UCSD-AML1 (cell line): ENCODE measurements at regions not wholly inside any gene's neighbourhood (a gene's known extent, or its start where the extent isn't known, plus 50 kb on each side); places are given as distances from the start of the nearest gene placed in this dataset.

Source experiments
- DNase-seq: peaks from one replicate; lab custom pipeline; 2025; ENCODE audit not compliant: unreplicated experiment; lab: John Stamatoyannopoulos, UW

DNA sequence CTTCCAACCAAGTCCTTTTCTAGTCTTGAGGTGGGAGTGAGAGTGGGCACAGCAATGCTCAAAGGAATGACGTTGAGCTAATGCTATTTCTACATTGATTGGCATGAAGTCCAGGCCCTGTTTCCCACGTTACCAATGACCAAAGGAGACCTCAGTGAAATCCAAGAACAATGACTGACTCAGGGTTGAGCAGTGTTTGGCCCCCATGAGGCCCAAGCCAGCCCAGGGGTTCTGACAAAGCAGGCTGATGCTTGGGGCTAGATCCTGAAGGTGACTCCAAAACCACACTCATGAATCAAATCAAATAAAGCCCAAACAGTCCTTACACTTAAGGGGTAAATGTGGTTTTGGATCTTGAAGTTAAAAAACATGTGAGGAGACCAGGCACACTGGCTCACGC, 278.5 kb upstream of the GJB5 start:
- DNase-seq, result no peak

DNA sequence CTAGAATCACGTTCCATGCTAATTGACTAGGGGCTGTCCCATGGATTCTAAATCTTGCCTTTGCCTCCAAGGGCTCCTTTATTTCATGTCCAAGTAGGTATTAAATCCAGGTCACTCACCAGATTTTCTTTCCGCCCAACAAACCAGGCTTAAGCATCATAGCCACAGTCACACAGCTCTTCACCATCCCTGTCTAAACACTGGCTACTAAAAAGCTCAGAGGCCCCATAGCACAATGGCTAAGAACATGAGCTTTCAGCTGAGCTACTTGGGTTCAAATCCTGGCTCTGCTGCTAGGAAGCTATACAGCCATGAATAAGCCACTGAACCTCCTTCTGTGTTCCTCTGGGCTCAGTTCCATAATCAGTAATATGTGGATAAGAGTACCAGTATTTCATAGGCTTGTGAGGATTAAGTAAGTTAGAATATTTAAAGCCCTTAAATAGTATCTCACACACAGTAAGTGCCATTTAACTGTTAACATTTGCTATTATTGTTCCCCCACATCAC, 277.2 kb upstream of the GJB5 start:
- DNase-seq, result no peak

DNA sequence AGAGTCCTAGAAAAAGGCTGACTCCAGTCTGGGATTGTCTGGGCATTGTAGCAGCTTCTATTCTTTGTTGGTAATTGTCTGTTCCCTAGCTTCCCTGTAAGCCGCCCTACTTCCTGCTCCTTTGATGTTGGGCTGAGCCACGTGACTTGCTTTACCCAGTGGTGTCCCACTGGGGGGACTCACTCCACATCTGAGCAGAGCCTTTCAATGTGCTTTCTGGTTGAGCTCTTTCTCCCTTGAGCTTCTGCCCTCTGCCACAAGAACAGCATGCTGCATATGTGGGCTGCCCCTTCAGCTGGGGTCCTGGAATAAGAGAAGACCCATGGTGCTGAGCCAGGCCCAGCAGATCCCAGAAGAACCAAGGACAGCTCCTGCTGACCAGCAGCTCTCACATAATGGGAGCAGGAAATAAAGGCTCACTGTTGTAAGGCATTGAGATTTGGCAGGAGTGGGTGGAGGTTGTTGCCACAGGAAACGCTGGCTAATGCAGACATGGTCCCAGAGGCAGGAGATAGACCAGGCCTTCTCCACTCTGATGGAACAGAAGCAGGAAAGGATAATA, 276.3 kb upstream of the GJB5 start:
- DNase-seq, result no peak

DNA sequence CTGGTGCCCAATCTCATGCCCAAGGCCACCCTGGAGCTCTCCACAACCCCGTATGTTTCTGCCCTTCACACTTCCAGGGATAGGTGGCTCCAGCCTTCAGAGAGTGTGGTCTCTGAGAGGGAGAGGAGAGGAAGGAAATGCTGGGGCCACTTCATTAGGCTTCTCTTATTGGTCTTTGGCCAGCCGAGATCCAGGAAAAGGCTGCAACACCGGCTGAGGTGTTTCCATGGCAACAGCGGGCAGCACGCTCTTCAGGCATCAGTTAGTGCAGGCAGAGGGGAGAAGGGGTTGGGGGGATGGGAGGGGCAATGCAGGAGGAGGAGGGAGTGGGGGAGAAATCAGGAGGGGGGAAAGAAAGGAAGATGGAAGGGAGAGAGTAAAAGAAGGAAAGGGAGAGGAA, 275.1 kb upstream of the GJB5 start:
- DNase-seq, result no peak

DNA sequence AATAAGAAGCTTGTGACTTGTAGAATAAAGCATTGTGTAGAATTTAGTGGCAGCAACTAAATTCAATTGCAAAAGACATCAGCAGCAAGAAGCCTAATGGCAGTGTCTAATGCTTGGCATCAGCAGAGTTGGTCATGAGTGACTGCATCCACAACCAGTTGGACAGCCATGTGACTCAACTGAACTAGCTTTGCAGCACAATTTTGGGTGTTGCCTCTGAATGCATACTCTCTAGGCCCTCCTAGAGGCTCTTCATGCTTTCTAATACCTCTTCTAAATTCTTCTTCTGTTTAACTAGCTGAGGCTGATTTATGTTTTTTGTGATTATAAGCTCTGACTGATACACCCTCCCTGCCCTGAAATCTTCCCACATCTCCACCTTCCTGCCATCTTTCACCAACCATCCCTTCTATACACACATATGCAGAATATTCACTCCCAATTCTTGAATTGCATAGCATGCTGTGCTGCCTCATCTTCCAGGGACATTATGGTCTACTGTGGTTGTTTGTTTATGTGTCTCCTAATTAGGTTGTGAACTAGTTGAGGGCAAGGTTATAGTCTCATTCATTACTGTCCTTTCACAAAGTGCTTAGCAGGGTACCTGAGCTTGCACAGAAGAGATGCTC, 266.7 kb upstream of the GJB5 start:
- no peak for DNase-seq

DNA sequence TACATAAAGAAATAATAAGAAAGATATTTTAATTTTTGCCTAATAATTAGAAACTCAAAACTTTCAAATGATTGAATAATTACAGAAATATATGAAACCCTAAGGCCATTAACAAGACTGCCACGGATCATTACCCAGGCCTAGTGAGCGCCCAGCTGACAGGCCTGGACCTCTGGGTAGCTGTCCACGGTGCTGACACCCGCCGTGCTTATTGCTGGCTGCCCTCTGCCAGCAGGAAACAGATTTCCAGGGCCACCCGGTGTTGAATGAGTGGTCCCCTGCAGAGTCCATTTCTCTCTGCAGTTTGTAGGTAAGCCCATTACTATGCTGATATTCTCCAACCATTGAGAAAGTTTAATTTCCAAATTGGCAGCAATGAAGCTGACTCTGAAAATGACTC, 254.4 kb upstream of the GJB5 start:
- DNase-seq, result peak; percentile 27

DNA sequence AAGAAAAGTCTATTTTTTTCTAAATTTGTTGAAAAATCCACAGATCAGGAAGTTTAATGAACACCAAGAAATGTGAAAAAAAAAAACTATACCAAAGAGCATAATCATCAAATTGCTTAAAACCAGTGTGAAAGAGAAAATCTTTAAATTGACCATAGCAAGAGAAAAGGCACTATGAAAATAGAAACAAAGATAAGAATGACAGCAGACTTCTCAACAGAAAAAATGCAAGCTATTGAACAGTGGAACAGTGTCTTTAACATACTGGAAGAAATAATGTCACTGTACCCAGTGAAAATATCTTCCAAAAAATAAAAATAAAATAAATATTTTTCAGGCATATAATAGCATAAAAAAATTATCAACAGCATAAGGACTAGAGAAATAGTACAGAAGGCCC, 243.0 kb upstream of the GJB5 start:
- DNase-seq, result no peak

DNA sequence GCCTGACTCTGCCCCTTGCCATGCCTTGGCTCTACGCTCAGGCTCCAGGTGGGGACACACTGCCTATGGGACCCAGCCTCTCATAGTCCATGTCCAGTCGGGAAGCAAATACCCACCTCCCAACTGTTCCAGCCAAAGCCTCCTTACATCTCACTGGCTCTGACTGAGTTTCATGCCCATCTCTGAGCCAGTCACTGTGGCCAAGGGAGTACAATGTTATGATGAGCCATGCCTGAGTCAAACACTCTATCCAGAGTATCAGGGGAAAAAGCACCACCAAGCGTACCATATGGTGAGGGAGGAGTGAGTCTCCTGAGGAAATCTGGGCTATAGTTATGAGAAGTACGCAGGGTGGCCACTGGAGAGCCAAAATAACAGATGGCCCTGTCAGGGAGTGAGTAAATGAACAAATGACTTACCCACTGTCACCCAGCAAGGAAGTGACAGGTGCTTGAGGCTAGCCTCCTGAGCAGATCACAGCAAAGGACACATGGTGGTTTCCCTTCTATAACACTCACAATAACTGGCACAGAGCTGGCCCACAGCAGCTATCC, 236.6 kb upstream of the GJB5 start:
- no peak for DNase-seq

DNA sequence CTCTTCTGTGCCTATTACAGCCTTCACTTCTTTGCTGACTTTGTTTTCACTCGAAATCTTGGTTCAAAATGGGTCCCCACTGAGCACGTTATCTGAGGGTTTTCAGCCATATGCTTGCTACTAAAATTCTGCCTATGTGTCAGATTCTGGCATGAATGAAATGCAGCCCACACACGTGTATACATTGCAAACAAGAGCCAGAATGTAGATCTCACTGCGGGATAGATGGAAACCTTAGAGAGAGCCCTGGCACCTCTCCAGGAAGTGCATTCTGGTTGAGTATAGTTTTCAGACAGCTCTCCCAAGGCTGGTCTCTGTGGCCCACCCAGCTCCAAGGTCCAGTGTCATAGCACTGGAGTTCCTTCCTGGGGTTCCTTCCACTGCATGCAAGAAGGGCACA, 234.7 kb upstream of the GJB5 start:
- DNase-seq, result no peak

DNA sequence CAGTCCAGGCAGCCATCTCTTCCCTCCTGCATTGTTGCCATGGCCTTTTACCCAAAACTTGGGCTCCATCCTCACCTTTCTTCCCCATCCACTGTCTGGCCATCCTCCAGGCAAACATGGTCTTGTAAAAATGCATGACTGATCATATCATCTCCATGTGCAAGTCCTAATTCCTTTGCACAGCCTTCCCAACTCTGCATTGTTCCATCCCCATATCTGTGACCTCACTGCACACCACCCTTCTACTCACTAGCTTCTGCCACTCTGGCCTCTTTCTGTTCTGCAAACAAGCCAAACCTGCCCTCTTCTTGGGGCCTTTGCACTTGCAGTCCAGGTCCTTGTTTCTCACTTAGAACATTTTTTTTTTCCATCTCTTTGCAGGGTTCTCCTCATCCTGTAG, 230.1 kb upstream of the GJB5 start:
- no peak for DNase-seq

DNA sequence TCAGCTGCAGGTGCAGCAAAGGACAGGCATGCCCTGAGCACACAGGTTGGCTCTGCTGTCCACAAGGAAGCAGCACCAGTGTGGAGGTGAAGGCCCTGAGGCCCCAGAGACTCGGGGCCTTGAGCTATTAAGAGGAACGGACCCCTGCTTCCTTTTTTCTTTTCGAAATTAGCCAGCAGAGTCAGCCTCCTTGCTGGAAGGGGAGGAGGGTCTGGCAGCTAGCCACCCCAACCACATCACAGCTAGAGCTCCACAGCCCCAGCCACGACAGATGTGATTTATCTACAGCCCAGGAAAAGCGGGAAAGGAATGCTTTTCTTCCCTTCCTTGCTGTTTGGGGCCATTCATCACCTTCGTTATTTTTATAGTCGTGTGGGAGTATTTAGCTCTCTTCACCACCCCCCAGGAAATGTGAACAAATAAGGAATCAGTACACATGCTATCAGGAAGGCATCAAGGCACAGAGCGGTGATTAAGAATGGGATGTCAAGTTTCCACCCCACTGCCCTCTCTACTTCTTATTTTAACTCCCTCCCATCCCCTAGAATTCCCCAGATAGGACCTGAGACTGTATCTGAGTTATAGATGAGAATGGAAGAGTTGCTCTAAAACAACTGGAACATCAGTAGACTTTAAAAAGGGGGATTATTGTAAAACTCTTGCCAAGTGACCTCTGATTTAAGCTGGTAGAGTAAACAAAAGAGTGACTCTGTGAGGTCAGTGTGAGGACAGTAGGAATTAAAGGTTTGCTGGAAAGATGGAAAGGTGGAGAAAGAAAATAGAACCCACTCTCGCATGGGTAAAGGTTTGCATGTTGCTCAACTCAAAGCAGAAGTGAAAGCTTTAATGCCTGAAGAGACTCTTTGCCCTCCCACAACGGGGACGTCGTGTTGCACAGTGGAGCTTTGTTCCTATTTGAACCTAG, 224.7 kb upstream of the GJB5 start:
- no peak for DNase-seq

DNA sequence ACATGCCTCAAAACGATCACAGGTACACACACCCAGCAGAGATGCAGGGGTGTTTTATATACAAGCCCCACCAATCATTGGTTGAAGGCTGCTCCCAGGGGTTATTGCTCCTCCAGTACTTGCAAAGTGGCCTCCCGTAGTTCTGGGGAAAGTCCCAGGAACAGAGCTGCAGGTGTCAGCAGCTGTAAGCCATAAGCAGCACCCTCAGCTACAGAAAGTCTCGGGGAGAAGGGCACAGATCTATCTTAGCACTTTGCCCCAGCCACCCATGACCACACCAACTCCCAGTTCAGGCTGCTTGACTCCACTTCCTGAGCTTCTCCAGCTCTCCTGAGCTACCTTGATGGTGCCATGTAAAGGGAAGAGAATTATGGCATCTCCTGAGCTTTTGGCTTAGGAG, 222.7 kb upstream of the GJB5 start:
- DNase-seq, result no peak

DNA sequence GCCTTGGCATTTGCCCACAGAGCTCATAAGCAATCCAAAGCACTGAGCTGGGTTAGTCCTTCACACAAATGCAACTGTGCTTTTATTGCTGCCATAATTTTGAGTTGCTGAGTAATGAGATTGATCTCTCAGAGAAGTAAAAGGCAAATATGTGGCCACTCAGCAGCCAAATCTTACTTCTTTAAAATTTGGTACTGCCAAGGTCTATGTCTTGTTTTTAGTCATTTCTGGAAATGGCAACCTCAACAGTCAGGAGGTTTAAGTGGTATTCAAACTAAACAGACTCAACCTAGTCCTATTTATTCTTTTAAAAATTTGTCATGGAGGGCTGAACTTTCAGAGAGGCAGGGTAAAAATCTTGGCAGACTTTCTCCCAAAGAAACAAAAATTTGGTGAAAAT, 216.4 kb upstream of the GJB5 start:
- DNase-seq, result no peak

DNA sequence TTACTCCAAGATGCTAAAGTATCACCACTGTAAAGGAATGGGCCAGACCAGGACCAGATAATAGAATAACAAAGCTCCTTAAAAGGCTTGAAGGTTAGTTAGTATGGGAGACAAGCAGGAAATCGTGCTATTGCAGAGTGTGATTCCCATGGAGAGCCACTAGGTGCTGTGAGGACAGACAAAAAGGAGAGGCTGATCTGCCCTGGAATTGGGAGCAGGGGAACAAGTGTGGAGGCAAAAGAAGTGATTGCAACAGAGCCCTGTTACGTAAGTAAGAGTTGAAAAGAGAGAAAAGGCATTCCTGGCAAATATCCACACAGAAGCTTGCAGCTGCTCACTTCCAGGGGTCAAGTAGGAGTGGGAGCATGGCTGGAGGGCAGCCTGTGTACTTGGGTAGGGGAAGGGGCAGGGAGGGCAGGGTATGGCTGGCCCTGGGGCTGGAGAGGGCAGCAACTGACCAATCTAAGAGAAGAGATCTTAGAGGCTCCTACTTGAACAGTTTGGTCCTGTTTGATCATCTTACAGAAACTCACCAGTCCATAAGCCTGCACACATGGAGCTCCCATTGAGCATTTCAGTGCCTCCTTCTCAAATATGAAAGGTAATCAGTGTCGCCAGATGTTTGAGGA, 207.7 kb upstream of the GJB5 start:
- no peak for DNase-seq

DNA sequence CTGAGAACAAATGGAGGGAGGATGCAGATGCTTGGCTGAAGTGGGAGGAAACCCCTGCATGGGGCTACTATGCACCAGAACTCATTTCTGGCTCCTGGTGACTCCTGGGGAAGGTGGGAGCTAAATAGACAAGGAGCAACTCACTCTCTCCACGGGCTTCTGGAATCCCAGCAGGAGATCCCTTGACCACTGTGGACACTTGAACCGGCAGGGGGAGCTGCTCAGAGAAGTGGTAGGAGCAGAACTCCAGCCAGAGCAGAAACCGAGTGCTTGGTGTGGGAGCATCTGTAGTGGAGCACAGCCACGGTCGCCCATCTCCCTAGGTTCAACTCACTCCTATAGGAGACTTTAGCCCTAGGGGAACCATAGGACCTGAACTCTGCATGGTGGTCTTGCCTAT, 205.6 kb upstream of the GJB5 start:
- DNase-seq, result peak; percentile 45

DNA sequence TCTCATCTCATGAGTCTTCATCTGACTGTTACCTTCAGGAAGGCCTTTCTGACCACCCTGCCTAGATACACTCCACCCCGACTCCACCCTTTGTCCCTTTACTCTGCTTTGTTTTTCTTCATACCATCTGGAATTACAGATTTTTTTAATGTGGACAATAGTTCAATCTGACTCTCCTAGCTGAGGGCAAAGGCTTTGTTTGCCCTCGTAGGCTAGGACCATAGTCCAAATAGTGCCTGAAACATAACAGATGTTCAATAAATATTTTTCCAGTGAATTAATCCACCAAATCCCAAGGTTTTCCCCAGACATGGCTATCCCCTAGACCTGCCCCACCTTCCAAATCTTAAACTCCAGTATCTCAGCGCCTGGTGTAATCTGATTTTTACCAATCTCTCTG, 176.5 kb upstream of the GJB5 start:
- DNase-seq, result no peak

DNA sequence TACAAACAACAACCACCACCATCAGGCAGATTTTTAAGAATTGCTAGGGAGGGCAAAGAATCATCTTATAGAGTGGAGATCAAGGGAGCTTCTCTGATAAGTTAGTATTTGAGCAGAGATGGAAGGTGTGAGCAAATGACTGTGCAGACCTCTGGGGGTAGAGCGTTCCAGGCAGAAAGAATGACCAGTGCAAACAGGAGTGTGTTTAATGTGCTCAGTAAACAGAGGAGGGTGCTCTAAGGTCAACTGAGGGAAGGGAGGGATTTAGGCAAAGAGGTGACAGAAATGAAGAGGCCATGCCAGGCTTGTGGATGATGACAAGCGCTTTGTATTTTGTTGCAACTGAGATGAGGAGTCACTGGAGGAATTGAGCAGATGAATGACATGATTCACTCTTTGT, 172.5 kb upstream of the GJB5 start:
- DNase-seq, result no peak

DNA sequence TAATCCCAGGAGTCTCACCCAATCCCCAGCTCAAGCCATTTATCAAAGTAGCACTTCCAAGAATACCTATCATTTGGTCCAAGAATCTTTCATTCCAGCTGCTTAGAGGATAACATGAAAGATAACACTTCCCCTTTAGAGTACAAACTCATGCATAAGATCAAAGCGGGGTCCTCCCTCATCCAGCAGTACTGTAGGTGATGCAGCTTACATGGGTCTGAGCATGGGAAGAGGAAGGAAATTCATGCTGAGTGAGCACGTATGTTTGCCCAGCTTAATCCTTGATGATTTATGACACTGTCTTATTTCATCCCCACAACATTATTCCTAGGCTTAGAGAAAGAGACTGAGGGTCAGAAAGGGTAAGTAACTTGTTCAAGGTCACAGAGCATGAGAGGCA, 167.1 kb upstream of the GJB5 start:
- DNase-seq, result no peak

DNA sequence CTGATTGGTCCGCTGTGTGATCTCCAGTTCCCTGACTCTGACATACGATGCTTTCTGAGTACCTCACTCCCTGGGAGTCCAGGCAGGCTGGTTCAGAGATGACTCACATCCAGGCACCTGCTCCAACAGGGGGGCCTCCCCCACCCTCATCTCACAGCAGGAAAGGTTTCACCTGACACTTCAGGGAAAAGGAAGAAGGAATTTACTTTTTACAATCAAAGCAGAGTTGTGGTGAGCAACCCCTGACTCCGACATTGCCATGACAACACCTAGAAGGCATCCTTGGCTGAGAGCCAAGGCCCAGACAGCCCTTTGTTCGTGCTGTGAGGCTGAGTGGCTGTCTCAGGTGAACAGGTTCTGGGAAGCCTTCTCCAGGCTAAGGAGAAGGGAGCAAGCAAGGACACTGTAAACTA, 164.6 kb upstream of the GJB5 start:
- DNase-seq, result no peak

DNA sequence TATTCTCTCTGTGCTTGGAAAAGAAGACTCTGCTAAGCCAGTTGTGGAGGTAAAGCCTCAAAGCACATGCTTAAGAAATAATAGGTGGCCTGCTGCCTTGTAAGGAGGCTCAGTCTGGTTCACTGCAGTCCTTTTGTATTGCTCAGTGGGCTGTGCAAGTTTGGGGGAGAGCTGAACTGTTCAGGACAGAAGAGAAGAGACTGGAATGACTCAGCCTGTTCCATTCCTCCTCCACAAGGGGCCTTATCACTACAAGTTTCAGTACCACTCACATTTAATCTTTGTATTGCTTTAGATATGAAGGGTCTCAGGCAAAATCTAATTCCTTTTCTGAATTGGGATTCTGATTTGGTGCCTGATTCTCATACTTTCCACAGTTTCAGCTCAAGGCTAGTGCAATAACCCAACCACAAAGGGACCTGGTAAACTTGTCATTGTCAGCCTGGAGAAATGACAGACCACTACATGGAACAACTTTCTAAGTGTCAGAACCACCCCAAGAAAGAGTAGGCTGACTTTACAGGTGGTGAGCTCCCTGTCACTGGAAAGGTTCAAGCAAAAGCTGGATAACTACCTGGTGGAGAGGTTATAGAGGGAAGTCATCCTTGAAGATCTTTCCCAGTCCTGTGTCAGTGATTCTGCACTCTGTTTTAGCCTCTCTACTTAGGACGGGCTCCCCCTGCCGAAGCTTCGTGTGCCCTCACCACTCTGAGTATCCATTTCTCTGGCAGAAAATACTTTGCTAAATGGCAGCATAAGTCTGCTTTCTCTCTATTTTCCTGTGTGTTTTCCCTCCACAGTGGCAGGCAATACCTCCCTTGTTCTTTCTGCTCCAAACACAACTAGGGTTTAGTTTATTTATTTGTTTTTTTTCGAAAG, 162.9 kb upstream of the GJB5 start:
- no peak for DNase-seq
